ENCODE measurements at regions not wholly inside any gene's neighbourhood (a gene's known extent, or its start where the extent isn't known, plus 50 kb on each side); places are given as distances from the start of the nearest gene placed in this dataset.

- TF ChIP-seq, protein P1, sequence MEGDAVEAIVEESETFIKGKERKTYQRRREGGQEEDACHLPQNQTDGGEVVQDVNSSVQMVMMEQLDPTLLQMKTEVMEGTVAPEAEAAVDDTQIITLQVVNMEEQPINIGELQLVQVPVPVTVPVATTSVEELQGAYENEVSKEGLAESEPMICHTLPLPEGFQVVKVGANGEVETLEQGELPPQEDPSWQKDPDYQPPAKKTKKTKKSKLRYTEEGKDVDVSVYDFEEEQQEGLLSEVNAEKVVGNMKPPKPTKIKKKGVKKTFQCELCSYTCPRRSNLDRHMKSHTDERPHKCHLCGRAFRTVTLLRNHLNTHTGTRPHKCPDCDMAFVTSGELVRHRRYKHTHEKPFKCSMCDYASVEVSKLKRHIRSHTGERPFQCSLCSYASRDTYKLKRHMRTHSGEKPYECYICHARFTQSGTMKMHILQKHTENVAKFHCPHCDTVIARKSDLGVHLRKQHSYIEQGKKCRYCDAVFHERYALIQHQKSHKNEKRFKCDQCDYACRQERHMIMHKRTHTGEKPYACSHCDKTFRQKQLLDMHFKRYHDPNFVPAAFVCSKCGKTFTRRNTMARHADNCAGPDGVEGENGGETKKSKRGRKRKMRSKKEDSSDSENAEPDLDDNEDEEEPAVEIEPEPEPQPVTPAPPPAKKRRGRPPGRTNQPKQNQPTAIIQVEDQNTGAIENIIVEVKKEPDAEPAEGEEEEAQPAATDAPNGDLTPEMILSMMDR (IDR thresholded peaks at IDR 0.05): no peak
- TF ChIP-seq POLR2A (IDR thresholded peaks at IDR 0.05): no peak
Observed at GRCh38 chr1:82466891-82467290, 666.2 kb downstream of the ADGRL2 start.
